Prostate gland (tissue), 2 donors: ENCODE measurements at regions not wholly inside any gene's neighbourhood (a gene's known extent, or its start where the extent isn't known, plus 50 kb on each side); places are given as distances from the start of the nearest gene placed in this dataset.

Source experiments
- CTCF ChIP-seq, 4 experiments: fragments of 200-600 bp in 2 of 4; fragments of 450-650 bp in 2 of 4; sonication (generic) in 2 of 4; IDR thresholded peaks; 1 replicate in 3 of 4; 2 replicates in 1 of 4; pipeline ENCODE4 v1.5.1; 2016 to 2019; ENCODE audit warnings: antibody characterized with exemption in 4 of 4, mild to moderate bottlenecking in 2 of 4, moderate library complexity in 2 of 4
- POLR2A ChIP-seq: fragments of 450-650 bp; IDR thresholded peaks from one replicate; pipeline ENCODE4 v1.6.1; 2016; ENCODE audit warnings: antibody characterized with exemption, mild to moderate bottlenecking
- POLR2AphosphoS5 ChIP-seq: sonication (generic); formaldehyde crosslinking; IDR thresholded peaks from one replicate; pipeline ENCODE4 v1.6.1; 2017; ENCODE audit warnings: antibody characterized with exemption

GRCh38 chr10:107649249-107649648 is 484.7 kb upstream of the SORCS1 start:
- TF ChIP-seq POLR2A (no peak), POLR2AphosphoS5 (no peak), CTCF (IDR thresholded peaks at IDR 0.05) (no peak)
